Endometrial microvascular endothelial cells (primary cell): ENCODE measurements at regions not wholly inside any gene's neighbourhood (a gene's known extent, or its start where the extent isn't known, plus 50 kb on each side); places are given as distances from the start of the nearest gene placed in this dataset.

Experiments used
- in situ Hi-C: cut with HindIII; loops from 2 replicates; pipeline ENCODE4 v1.10.0; 2017; ENCODE audit warnings: low sequenced_read_pairs, low pct_unique_long_range_greater_than_20kb; ENCODE audit errors: inconsistent ontology term

DNA sequence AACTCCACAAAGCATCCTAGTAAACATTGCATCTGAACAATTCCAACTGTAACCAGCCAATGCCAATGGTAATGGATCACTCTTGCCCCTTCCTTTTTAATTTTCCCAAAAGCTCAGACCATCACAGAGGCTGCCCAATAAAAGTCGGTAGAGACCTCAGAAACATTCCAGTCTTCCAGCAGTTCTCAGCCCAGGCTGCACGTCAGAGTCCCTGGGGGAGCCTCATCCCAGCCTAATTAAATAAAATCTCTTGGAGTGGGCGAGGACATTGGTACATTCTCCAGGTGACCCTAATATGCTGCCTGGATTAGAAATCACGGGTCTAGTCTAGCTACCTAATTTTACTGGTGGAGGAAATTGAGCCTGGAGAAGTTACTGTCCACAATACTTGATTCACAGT is 117.1 kb upstream of the MYOCD start:
- in situ Hi-C loops: no loop called here

- in situ Hi-C loops: no loop called here
These were observed 116.1 kb upstream of the MYOCD start for GRCh38 chr17:12549499-12550041.

DNA sequence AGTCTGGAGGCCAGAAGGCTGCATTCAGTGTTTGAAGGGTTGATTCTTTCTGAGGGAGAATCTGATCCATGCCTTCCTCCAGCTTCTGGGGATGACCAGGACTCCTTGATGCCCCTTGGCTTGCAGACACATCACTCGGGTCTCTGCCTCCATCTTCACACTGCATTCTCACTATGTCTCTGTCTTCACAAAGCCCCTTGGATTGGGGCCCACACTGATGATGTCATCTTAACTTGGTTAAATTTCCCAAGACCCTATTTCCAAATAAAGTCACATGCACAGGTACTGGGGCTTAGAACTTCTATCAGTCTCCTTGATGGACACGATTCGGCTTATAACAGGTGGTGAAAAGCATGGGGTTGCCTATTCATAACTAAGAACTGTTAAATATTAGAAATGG is 112.1 kb upstream of the MYOCD start:
- in situ Hi-C loops: no loop called here

- in situ Hi-C loops: no loop called here
These were observed 111.4 kb upstream of the MYOCD start for GRCh38 chr17:12554251-12554650.

DNA sequence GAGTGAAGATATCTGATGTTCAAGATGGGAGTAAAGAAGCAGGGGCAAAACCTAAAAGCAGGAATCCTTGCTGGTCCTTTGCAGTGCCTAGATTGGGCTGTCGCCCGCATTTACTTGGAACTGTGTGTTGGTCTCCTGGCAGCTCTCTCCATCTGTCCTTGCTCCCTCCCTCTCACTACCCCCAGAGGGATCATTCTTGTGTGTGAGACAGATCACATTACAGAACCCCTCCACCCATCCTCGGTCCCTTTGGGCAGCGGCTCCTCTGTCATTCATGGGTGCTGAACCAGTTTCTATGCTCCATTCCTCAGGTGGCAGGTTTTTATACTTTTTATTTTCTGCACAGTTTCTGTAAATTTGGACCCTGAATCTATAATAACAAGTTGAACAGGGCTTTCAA is 99.4 kb upstream of the MYOCD start:
- in situ Hi-C loops: no loop called here

- in situ Hi-C loops: no loop called here
These were observed 98.3 kb upstream of the MYOCD start for GRCh38 chr17:12567077-12568053.

DNA sequence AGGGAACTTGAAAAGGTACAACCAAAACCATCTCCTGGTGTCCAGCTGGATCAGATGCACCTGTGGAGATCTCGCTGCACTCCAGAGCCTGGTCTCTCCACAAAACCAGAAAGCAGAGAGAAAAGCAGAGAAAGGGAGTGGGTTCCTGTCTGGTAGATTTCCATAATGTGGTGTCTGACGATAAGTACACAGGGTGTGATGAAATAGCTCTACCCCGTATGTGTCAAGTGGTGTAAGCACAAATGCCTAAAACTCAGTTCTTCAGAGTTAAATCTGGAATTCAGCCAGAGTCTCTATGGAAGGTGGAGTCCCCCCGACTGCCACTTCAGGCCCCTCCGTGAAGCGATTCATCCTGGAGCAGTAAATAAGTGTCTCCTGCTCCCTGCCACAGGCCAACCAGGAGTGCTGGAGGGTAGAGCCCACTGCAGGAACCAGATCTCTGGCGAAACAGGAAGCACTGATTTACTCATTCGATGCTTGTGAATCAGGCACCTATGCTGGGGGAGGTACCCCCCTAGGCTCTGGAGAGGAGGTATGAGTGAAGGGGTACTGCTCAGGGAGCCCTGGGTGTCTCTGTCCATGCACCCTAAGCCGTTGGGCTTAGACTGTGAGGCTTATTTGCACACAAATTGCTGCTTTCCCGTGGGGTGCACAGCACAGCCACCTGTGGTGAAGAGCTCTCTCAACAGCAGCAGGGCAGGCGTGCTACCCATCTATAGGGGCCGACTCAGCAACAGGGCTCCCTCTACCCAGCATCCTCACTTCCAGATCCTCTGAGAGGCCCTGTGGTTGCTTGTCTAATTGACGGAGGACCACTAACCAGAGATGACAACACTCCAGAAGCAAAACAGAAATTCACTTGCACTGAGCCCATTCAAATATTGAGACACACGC is 97.1 kb upstream of the MYOCD start:
- in situ Hi-C loops: no loop called here

- in situ Hi-C loops: no loop called here
These were observed 94.1 kb upstream of the MYOCD start for GRCh38 chr17:12571606-12572005.

GRCh38 chr17:12574525-12574924 is 91.2 kb upstream of the MYOCD start:
- in situ Hi-C loops: no loop called here

- in situ Hi-C loops: no loop called here
These were observed 90.0 kb upstream of the MYOCD start for GRCh38 chr17:12575641-12576040.

- in situ Hi-C loops: no loop called here
These were observed 86.4 kb upstream of the MYOCD start for GRCh38 chr17:12579288-12579687.

DNA sequence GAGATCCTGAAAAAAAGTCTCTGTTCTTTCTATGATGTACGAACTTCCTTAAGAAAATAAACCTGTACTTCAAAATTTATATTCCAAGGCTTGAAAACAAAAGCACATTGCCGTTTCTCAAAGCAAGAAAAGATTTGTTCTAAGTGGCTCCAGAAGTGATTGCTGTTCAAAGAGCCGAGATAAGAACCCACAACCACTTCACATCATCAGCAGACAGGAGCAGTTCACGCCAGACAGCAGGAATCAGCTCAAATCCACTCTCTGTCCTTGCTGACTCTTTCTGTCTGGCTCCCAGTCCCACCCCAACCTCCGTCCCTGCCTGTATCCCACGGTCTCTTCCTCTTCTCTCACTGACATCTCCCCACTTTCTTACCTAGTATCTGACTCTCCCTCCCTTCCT is 85.0 kb upstream of the MYOCD start:
- in situ Hi-C loops: no loop called here

DNA sequence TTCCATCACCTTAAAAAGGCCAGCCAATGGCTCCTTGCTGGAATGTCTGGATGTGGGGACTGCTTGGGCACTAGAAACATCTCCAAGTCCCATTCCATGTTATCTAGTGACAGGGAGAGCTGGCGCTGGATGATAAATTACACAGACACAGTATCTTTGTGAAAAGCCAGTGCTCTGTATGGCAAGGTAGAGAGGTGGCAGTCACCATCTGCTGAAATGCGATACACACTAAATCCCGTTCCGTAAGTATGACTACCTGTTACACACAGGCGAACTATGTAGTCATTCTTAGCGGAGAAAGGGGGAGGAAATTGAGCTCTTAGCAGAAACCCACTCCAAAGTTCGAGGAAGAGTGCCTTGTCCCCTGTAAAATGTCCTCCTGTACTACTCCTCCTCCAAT is 81.0 kb upstream of the MYOCD start:
- in situ Hi-C loops: no loop called here

GRCh38 chr17:12588531-12588930 is 77.2 kb upstream of the MYOCD start:
- in situ Hi-C loops: no loop called here

- in situ Hi-C loops: no loop called here
These were observed 75.3 kb upstream of the MYOCD start for GRCh38 chr17:12590417-12590816.

DNA sequence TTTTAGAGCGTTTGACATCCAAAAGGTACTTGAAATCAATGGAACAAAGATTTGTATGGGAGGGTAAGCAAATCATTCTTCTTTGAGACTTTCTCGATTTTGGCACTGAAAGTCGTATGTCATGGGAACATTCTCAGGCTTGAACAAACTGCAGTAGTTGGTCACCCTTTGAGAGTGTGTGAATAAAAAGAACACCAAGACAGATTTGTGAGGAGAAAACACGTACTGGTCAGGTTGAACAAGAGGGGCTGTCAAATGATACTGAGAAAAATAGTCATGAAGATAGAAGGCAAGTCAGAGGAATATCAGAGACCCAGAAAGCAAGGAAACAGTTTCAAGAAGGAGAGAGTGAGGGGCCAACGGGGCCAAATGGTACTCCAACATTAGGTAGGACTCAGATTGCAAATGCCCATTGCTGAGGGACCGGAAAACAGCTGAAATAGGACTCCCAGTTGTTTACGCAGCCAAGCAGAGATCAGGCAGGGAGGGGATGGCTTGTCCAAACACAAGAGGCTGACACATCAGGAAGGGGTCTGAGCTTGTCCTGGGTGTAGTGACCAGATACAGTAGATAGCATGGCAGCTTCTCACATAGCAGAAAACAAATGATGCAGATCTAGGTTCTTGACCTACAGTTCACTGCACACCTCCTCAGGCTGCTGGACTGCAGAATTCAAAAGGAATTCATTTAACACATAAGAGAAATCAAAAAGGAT is 74.5 kb upstream of the MYOCD start:
- in situ Hi-C loops: no loop called here

DNA sequence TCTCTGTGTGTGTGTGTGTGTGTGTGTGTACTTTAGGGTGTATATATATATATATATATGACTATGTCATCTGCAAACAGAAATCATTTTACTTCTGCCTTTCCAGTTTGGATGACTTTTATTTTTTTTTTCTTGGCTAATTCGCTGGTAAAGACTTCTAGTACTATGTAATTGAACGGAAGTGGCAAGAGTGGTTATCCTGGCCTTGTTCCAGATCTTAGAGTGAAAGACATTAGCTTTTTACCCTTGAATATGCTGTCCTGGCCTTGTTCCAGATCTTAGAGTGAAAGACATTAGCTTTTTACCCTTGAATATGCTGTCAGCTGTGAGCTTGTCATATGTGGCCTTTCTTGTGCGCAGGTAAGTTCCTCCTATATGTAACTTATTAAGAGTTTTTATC is 72.7 kb upstream of the MYOCD start:
- in situ Hi-C loops: no loop called here

DNA sequence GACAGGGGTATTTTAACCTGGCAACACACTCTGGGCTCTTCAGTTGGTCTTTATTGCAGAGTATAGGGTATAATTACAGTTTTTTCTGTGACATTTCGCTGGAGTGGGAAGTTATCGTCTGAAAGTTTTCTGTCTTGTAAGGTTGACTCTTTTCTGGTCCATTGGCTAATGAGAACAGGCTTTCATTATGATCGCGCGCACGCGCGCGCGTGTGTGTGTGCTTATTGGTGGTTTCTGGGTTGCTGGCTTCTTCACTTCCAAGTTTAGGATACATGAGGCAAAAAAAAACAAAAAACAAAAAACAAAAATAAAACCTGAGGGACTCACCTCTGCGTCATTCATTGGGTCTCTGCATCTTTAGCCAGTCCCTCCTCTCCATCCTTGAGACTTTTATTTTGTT is 68.7 kb upstream of the MYOCD start:
- in situ Hi-C loops: no loop called here

DNA sequence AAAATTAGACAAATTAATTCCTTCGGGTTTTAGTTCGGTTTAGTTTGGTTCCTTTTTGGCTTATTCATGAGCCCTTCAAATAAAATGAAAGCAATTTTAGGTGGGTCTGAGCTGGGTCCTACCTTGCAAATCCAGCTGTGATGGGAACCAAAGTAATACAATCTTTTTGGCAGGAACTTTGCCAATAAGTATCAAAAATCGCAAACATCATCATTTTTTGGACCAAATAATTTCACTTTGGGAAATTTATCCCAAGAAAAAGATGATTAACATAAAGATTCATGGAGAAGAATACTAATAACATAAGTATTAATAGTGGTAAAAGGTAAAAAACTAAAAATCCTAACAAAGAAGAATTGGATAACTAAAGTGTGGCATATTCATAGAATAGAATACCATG is 67.8 kb upstream of the MYOCD start:
- in situ Hi-C loops: no loop called here
